Cardiac septum (tissue), 1 donor: ENCODE measurements at regions not wholly inside any gene's neighbourhood (a gene's known extent, or its start where the extent isn't known, plus 50 kb on each side); places are given as distances from the start of the nearest gene placed in this dataset.

Experiments used
- DNase-seq: peaks from one replicate; pipeline ENCODE4 v3.0.0-alpha.2; 2020; ENCODE audit warnings: low spot score
- intact Hi-C: fragments of 100-400 bp; cut with DNase I; formaldehyde crosslinking; loops from one replicate; pipeline ENCODE4 v1.14.0; 2022
- donor health status: DM: no; HTN: no; CAD: no.

GRCh38 chr9:23361096-23361495, 464.9 kb downstream of the ELAVL2 start:
- intact Hi-C loops, result no loop called here

GRCh38 chr9:23372703-23373102, 453.3 kb downstream of the ELAVL2 start:
- intact Hi-C loops, result no loop called here
- DNase-seq, result no peak

More at GRCh38 chr9:23361096-23361495, 464.9 kb downstream of the ELAVL2 start:
- DNase-seq, result no peak

- DNase-seq, result no peak
- intact Hi-C loops, result no loop called here
Observed at GRCh38 chr9:23375511-23375910, 450.5 kb downstream of the ELAVL2 start.

- intact Hi-C loops, result no loop called here
- DNase-seq, result no peak
Observed at GRCh38 chr9:23379842-23380241, 446.2 kb downstream of the ELAVL2 start.

- DNase-seq, result no peak
- intact Hi-C loops, result no loop called here
Observed at GRCh38 chr9:23380821-23381220, 445.2 kb downstream of the ELAVL2 start.

DNA sequence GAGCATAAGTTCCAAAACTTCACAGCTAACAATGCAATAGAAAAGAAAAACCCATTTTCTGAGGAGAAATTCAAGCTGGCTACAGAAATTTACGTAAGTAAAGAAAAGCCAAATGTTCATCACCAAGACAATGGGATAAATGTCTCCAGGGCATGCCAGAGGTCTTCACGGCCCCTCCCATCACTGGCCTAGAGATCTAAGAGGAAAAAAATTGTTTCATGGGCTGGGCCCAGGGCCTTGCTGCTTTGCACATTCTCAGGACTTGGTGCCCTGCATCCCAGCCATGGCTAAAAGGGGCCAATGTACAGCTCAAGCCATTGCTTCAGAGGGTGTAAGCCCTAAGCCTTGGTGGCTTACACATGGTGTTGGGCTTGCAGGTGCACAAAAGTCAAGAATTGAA, 443.6 kb downstream of the ELAVL2 start:
- intact Hi-C loops, result no loop called here
- no peak for DNase-seq

GRCh38 chr9:23394189-23394588, 431.9 kb downstream of the ELAVL2 start:
- no peak for DNase-seq
- intact Hi-C loops, result no loop called here

DNA sequence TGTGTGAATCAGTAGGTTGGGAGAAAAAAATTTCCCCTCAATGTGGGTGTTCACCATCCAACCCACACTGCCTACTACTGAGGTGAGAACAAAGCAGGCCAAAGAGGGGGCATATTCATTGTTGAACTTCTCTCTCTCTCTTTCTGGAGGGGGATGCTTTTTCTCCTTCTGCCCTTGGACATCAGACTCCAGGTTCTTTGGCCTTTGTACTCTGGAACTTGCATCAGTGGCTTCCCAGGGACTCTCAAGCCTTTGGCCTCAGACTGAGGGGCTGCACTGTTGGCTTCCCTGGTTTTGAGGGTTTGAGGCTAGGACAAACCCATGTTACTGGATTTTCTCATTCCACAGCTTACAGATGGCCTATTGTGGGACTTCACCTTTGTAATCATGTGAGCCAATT, 417.2 kb downstream of the ELAVL2 start:
- no peak for DNase-seq
- intact Hi-C loops, result no loop called here

DNA sequence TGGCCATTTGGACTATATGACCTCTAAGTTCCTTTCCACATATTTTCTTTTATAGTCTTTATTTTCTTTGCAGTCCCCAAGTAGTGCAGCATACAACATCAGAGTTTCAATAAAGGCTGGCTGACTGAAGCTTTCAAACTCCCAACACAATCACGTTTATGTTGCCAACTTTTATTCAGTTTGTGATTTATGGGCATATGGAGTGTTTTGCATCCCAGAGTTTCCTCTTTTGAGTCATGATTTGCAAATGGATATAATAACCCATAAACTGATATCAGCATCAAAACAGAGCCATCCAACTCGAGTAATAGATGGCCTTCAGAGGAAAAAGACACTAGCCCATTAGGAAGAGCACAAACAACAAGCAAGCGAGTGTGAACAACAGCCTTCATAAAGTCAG, 414.0 kb downstream of the ELAVL2 start:
- no peak for DNase-seq
- intact Hi-C loops, result no loop called here

- intact Hi-C loops, result no loop called here
- no peak for DNase-seq
Observed at GRCh38 chr9:23412458-23412857, 413.6 kb downstream of the ELAVL2 start.

- DNase-seq, result no peak
- intact Hi-C loops, result no loop called here
Observed at GRCh38 chr9:23413541-23413940, 412.5 kb downstream of the ELAVL2 start.

DNA sequence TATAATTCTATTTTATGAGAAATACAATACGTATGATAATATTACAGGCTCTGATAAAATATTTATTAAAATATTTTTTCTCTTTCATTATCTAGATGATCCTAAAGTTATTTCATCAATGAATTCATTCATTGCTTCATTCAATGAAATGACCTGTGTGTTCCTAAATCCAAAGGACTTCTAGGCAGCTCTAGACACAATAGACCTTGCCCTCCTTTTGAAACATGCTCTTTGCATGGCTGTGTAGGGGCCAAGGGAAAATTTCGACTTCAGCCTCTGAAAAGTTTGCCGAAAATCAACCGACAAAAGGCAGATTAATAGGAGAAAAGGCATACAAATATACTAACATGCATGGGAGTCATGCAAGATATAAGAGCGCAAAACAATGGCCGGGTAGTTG, 402.0 kb downstream of the ELAVL2 start:
- intact Hi-C loops, result no loop called here
- DNase-seq, result no peak

DNA sequence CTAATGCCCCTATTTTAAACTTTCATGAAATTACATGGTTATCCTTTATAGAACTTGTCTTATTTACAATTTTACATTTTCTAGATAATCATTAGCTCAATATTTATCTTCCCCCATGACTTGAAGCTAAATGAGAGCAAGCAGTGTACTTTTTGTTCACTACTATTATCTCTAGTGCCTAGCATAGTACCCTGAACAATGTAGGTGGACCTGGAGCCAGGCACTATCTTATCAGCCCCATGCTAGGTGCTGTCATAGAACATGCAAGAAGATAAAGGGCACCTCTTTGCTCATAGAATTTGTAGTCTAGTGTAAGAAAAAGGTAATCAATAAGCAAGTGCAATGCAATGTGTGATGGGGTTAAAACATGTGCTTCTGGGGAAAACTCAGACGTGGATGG, 399.9 kb downstream of the ELAVL2 start:
- intact Hi-C loops, result no loop called here
- no peak for DNase-seq

DNA sequence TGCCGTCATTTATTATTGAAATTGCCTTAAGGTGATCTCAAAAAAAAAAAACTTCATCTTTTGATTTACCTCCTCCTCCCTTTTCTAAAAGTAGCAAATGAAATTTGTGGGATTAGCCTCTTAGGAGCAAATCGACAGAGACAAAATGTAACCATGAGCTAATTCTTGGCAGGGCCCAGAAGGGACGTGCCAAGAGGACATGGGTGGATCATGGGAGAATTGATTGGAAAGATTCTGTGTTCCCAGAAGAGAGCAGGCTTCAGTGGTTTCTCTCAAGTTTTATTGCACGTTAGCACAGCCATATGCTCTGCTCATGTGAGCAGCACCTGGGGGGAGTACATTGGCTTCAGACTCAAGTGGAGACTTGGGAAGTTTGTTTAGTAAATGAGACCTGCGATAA, 394.6 kb downstream of the ELAVL2 start:
- intact Hi-C loops, result no loop called here
- DNase-seq, result no peak

GRCh38 chr9:23434654-23435053, 391.4 kb downstream of the ELAVL2 start:
- intact Hi-C loops, result no loop called here
- DNase-seq, result no peak

DNA sequence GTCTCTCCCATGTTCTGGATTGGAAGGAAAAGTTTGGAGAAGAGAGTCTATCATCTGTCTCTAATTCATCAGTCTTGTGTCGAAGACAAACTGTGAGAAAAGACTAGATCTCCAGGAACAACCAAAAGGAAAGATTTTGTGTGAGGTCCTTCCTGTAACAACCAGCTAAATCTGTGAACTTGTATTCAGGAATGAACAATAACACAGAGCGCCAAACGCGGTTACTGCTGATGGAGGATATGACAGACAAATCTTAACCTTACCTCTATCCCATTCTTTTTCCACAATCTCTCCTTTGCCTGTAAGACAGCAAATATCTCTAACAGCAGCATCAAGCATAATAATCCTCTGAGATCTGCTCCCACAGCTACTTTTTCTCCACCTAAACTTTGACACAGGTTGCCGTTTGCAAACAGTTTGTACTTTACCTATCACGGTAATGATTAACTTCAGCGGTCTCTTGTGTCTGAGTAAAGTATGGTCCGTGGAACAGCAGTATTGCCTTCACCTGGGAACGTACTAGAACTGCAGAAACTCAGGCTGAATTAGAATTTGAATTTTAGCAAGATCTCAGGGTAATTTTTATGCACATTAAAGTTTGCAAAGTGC, 387.6 kb downstream of the ELAVL2 start:
- intact Hi-C loops, result no loop called here
- DNase-seq, result no peak

GRCh38 chr9:23441275-23441674, 384.8 kb downstream of the ELAVL2 start:
- intact Hi-C loops, result no loop called here
- DNase-seq, result no peak

- no peak for DNase-seq
- intact Hi-C loops, result no loop called here
Observed at GRCh38 chr9:23444658-23445057, 381.4 kb downstream of the ELAVL2 start.

DNA sequence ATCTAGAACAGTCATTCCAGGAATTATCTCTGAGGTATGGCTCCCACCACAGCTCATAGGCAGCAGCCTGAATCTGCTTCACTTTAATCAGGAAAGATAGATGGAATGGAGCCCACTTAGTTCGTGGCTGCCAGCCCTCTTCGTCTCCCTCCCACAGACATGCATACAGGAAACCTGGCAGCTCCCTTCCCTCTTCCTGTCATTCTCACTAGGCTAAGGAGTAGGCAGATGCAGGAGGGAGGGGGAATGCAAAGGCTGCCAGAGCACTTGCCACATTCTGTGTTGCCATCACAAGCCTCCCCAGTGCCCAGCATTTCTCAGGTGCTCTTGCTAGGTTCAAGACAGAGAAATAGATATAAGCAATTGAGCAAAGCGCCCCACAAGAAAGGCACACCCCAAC, 378.9 kb downstream of the ELAVL2 start:
- intact Hi-C loops, result no loop called here
- no peak for DNase-seq

DNA sequence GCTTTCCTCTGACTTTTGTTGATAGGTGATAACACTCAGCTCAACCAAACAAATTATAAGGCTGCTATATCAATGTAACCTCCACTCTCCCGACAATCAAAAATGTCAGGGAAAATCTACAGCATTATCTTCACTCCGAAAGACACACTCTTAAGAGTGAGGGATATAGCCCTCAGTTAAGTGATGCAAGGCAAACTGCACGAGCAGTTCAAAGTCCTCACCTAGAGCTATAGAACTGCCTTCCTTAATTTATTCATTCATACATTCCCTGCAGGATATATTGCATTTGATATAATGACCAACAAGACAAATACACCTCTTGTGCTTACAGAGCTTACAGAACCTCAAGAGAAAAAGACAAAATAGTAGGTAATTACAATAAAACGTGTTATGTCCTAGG, 378.1 kb downstream of the ELAVL2 start:
- no peak for DNase-seq
- intact Hi-C loops, result no loop called here

DNA sequence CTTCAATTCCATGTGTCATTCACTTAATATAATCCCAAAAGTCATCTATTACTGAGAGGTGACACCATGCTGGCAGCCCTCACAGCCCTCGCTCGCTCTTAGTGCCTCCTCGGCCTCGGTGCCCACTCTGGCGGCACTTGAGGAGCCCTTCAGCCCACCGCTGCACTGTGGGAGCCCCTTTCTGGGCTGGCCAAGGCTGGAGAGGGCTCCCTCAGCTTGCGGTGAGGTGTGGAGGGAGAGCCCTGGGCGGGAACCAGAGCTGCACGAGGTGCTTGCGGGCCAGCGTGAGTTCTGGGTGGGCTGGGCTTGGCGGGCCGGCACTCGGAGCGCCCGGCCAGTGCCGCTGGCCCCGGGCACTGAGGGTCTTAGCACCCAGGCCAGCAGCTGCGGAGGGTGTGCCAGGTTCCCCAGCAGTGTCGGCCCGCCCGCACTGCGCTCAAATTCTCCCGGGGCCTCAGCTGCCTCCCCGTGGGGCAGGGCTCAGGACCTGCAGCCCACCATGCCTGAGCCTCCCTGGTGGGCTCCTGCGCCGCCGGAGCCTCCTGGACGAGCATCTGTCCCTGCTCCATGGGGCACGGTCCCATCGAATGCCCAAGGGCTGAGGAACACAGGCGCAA, 374.1 kb downstream of the ELAVL2 start:
- intact Hi-C loops, result no loop called here
- DNase-seq, result no peak

GRCh38 chr9:23464275-23464674, 361.8 kb downstream of the ELAVL2 start:
- no peak for DNase-seq
- intact Hi-C loops, result no loop called here
